KMS-11 (cell line): ENCODE measurements at regions not wholly inside any gene's neighbourhood (a gene's known extent, or its start where the extent isn't known, plus 50 kb on each side); places are given as distances from the start of the nearest gene placed in this dataset.

ENCODE experiments used
- H2AFZ ChIP-seq: fragments of 200-600 bp; sonication (generic); 2 replicates; pipeline ENCODE4 v1.6.1; 2016; ENCODE audit warnings: antibody characterized with exemption, mixed run types, low read depth
- H3K27ac ChIP-seq: fragments of 200-600 bp; sonication (generic); 2 replicates; pipeline ENCODE4 v1.6.1; 2016; ENCODE audit warnings: mild to moderate bottlenecking, mixed run types
- H3K27me3 ChIP-seq: fragments of 200-600 bp; sonication (generic); 2 replicates; pipeline ENCODE4 v1.6.1; 2017; ENCODE audit warnings: mild to moderate bottlenecking, low read depth, mixed run types, moderate library complexity; ENCODE audit not compliant: insufficient read depth
- H3K36me3 ChIP-seq: fragments of 200-600 bp; sonication (generic); 2 replicates; pipeline ENCODE4 v1.6.1; 2017; ENCODE audit warnings: mild to moderate bottlenecking, mixed run types; ENCODE audit not compliant: insufficient read depth
- H3K4me1 ChIP-seq: fragments of 200-600 bp; sonication (generic); 2 replicates; pipeline ENCODE4 v1.6.1; 2016; ENCODE audit warnings: mild to moderate bottlenecking, low read depth, mixed run types; ENCODE audit not compliant: poor library complexity, severe bottlenecking
- H3K4me2 ChIP-seq: fragments of 200-600 bp; sonication (generic); 2 replicates; pipeline ENCODE4 v1.7.0; 2016; ENCODE audit warnings: mild to moderate bottlenecking, mixed run types
- H3K4me3 ChIP-seq: fragments of 200-600 bp; sonication (generic); IDR thresholded peaks from 2 replicates; pipeline ENCODE4 v1.6.1; 2017; ENCODE audit warnings: low read depth, low read length, mixed read lengths; ENCODE audit not compliant: insufficient read depth
- H3K79me2 ChIP-seq: fragments of 200-600 bp; sonication (generic); 2 replicates; pipeline ENCODE4 v1.6.1; 2016; ENCODE audit warnings: low read depth, mixed run types; ENCODE audit not compliant: insufficient read depth
- H3K9ac ChIP-seq: fragments of 200-600 bp; sonication (generic); 2 replicates; pipeline ENCODE4 v1.6.1; 2016; ENCODE audit warnings: mild to moderate bottlenecking, mixed run types
- H4K20me1 ChIP-seq: fragments of 200-600 bp; sonication (generic); 2 replicates; pipeline ENCODE4 v1.6.1; 2016; ENCODE audit warnings: mild to moderate bottlenecking, mixed run types; ENCODE audit not compliant: insufficient read depth
- CTCF ChIP-seq: fragments of 200-600 bp; sonication (generic); conservative IDR thresholded peaks from 2 replicates; pipeline ENCODE4 v1.6.1; 2017; ENCODE audit warnings: low read depth, mild to moderate bottlenecking, antibody characterized with exemption, low read length, moderate library complexity, mixed read lengths

GRCh38 chr3:177377166-177377565 lies 179.9 kb upstream of the TBL1XR1 start:
- Histone ChIP-seq H3K4me1 (peaks cover 18% of the 10 kb centered on the region), H3K27ac (no peak overlapping the region), H3K79me2 (no peaks in the 10 kb centered on the region), H2AFZ (no peak overlapping the region), H4K20me1 (no peaks in the 10 kb centered on the region), H3K4me3 (no peak overlapping the region), H3K4me2 (no peak overlapping the region), H3K27me3 (no peaks in the 10 kb centered on the region), H3K36me3 (no peaks in the 10 kb centered on the region), H3K9ac (no peak overlapping the region)
- no peak for TF ChIP-seq CTCF

GRCh38 chr3:177378168-177378567 lies 180.9 kb upstream of the TBL1XR1 start:
- no peak for TF ChIP-seq CTCF
- H2AFZ ChIP-seq: peak overlapping the region; percentile 11; the same call in 1 of the 2 replicates
- H3K9ac ChIP-seq: no peak overlapping the region
- peak overlapping the region; percentile 21 for H3K27ac ChIP-seq
- H3K4me2 ChIP-seq: peak overlapping the region; percentile 22
- no peaks in the 10 kb centered on the region for H3K79me2 ChIP-seq
- no peaks in the 10 kb centered on the region for H3K36me3 ChIP-seq
- H3K27me3 ChIP-seq: no peaks in the 10 kb centered on the region
- no peak overlapping the region for H3K4me3 ChIP-seq
- no peaks in the 10 kb centered on the region for H4K20me1 ChIP-seq
- peaks cover 18% of the 10 kb centered on the region for H3K4me1 ChIP-seq

DNA sequence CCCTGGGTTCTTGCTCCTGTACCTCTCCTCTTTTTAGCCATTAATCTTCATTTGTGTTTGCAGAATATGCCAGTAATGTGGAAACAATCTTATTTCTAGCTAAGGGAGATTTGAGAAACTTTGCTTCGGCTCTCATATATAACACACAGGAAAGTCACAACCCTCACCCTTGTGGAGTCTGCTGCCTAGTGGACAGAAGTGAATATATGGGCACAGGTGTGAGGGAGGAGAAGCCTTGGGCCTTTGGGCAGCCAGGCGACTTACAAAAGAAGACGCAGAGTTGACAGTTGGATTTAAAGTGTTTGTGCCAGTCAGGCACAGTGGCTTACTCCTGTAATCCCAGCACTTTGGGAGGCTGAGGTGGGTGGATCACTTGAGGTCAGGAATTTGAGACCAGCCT lies 181.8 kb upstream of the TBL1XR1 start:
- H3K9ac ChIP-seq: no peak overlapping the region
- no peaks in the 10 kb centered on the region for H3K36me3 ChIP-seq
- H3K4me2 ChIP-seq: no peak overlapping the region; the same call in 1 of the 2 replicates
- no peaks in the 10 kb centered on the region for H3K79me2 ChIP-seq
- peak overlapping the region; percentile 21 for H3K27ac ChIP-seq
- H3K27me3 ChIP-seq: no peaks in the 10 kb centered on the region
- no peak for TF ChIP-seq CTCF
- peak overlapping the region; percentile 11; the same call in 1 of the 2 replicates for H2AFZ ChIP-seq
- no peak overlapping the region for H3K4me3 ChIP-seq
- H4K20me1 ChIP-seq: no peaks in the 10 kb centered on the region
- peaks cover 18% of the 10 kb centered on the region for H3K4me1 ChIP-seq

- H2AFZ ChIP-seq: no peak overlapping the region
- H4K20me1 ChIP-seq: no peaks in the 10 kb centered on the region
- H3K79me2 ChIP-seq: no peaks in the 10 kb centered on the region
- H3K4me3 ChIP-seq: no peak overlapping the region
- no peak overlapping the region for H3K4me2 ChIP-seq
- no peaks in the 10 kb centered on the region for H3K27me3 ChIP-seq
- H3K4me1 ChIP-seq: peaks cover 18% of the 10 kb centered on the region
- TF ChIP-seq CTCF: no peak
- H3K36me3 ChIP-seq: no peaks in the 10 kb centered on the region
- no peak overlapping the region for H3K9ac ChIP-seq
- H3K27ac ChIP-seq: no peak overlapping the region
Observed at GRCh38 chr3:177381070-177381469, 183.8 kb upstream of the TBL1XR1 start.

DNA sequence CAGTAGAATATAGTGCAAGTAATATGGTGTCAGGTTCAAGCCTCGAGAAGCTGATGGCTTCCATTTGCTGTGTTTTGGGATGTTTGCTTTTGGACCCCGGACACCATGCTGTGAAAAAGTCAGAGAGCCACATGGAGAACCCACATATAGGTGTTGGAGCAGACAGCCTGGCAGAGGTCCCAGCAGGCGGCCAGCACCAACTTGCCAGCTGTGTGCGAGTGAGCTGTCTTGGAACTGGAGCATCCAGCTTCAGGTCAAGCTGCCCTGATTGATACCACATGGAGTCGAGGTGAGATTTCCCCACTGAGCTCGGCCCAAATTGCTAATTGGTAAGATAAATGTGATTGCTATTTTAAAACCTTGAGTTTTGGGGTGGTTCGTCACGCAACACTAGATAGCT lies 185.7 kb upstream of the TBL1XR1 start:
- Histone ChIP-seq H3K36me3 (no peaks in the 10 kb centered on the region), H3K9ac (no peak overlapping the region), H3K27ac (no peak overlapping the region), H2AFZ (no peak overlapping the region), H3K27me3 (no peaks in the 10 kb centered on the region), H3K79me2 (no peaks in the 10 kb centered on the region), H3K4me2 (no peak overlapping the region), H3K4me1 (peaks cover 13% of the 10 kb centered on the region), H4K20me1 (no peaks in the 10 kb centered on the region), H3K4me3 (no peak overlapping the region)
- no peak for TF ChIP-seq CTCF
